ENCODE measurements at regions not wholly inside any gene's neighbourhood (a gene's known extent, or its start where the extent isn't known, plus 50 kb on each side); places are given as distances from the start of the nearest gene placed in this dataset.
A peak's percentile ranks its signal among the peaks of the same experiment; 100 is the strongest.

- DNase-seq (ENCODE audit: low spot score), result no peak
Measured at GRCh38 chr7:31284106-31284505, 56.4 kb downstream of the NEUROD6 start.

GRCh38 chr7:31271641-31272405, 68.7 kb downstream of the NEUROD6 start:
- DNase-seq (ENCODE audit: low spot score), result no peak

- no peak for DNase-seq (ENCODE audit: low spot score)
Measured at GRCh38 chr7:31267486-31267885, 73.0 kb downstream of the NEUROD6 start.

GRCh38 chr7:31263338-31263737, 77.2 kb downstream of the NEUROD6 start:
- DNase-seq (ENCODE audit: low spot score), result no peak

- DNase-seq (ENCODE audit: low spot score), result no peak
Measured at GRCh38 chr7:31261341-31261740, 79.2 kb downstream of the NEUROD6 start.

- DNase-seq (ENCODE audit: low spot score), result no peak
Measured at GRCh38 chr7:31260851-31261250, 79.7 kb downstream of the NEUROD6 start.

- DNase-seq (ENCODE audit: low spot score), result no peak
Measured at GRCh38 chr7:31258391-31258790, 82.1 kb downstream of the NEUROD6 start.

GRCh38 chr7:31256506-31256905, 84.0 kb downstream of the NEUROD6 start:
- no peak for DNase-seq (ENCODE audit: low spot score)

GRCh38 chr7:31254926-31255325, 85.6 kb downstream of the NEUROD6 start:
- no peak for DNase-seq (ENCODE audit: low spot score)

GRCh38 chr7:31253532-31253931, 87.0 kb downstream of the NEUROD6 start:
- DNase-seq (ENCODE audit: low spot score), result no peak

GRCh38 chr7:31251441-31251840, 89.1 kb downstream of the NEUROD6 start:
- DNase-seq (ENCODE audit: low spot score), result no peak

GRCh38 chr7:31249671-31250070, 90.9 kb downstream of the NEUROD6 start:
- DNase-seq (ENCODE audit: low spot score), result no peak

GRCh38 chr7:31236868-31237267, 103.7 kb downstream of the NEUROD6 start:
- no peak for DNase-seq (ENCODE audit: low spot score)

GRCh38 chr7:31234836-31235605, 105.5 kb downstream of the NEUROD6 start:
- no peak for DNase-seq (ENCODE audit: low spot score)

GRCh38 chr7:31228957-31229356, 111.6 kb downstream of the NEUROD6 start:
- DNase-seq (ENCODE audit: low spot score), result no peak

- no peak for DNase-seq (ENCODE audit: low spot score)
Measured at GRCh38 chr7:31214751-31215150, 125.8 kb downstream of the NEUROD6 start.

GRCh38 chr7:31211281-31211680, 129.2 kb downstream of the NEUROD6 start:
- no peak for DNase-seq (ENCODE audit: low spot score)

GRCh38 chr7:31204071-31204470, 136.5 kb downstream of the NEUROD6 start:
- no peak for DNase-seq (ENCODE audit: low spot score)

- DNase-seq (ENCODE audit: low spot score), result no peak
Measured at GRCh38 chr7:31203551-31203950, 137.0 kb downstream of the NEUROD6 start.

- DNase-seq (ENCODE audit: low spot score), result no peak
Measured at GRCh38 chr7:31202801-31203200, 137.7 kb downstream of the NEUROD6 start.

- peak; percentile 80 for DNase-seq (ENCODE audit: low spot score)
Measured at GRCh38 chr7:31192986-31193385, 140.9 kb downstream of the ADCYAP1R1 start.

GRCh38 chr7:31190906-31191305, 138.8 kb downstream of the ADCYAP1R1 start:
- no peak for DNase-seq (ENCODE audit: low spot score)

- no peak for DNase-seq (ENCODE audit: low spot score)
Measured at GRCh38 chr7:31186202-31186601, 134.1 kb downstream of the ADCYAP1R1 start.

Measured in left forelimb (tissue), 1 donor.